H9 (cell line): ENCODE measurements at regions not wholly inside any gene's neighbourhood (a gene's known extent, or its start where the extent isn't known, plus 50 kb on each side); places are given as distances from the start of the nearest gene placed in this dataset.

Experiments used
- DNase-seq: peaks from one replicate; pipeline ENCODE4 v3.0.0-alpha.2; 2017
- H2AFZ ChIP-seq: one replicate; pipeline ENCODE4 v1.6.1; 2013; ENCODE audit warnings: mild to moderate bottlenecking, low read length, control low read depth, moderate library complexity
- H2AK5ac ChIP-seq: 2 replicates; pipeline ENCODE4 v1.6.1; 2013; ENCODE audit warnings: low read length, control low read depth, mixed read lengths; ENCODE audit not compliant: insufficient read length
- H2BK120ac ChIP-seq: one replicate; pipeline ENCODE4 v1.6.1; 2013; ENCODE audit warnings: low read depth, mild to moderate bottlenecking, low read length, control low read depth, inconsistent platforms; ENCODE audit not compliant: poor library complexity, severe bottlenecking
- H2BK12ac ChIP-seq: 2 replicates; pipeline ENCODE4 v1.6.1; 2013; ENCODE audit warnings: low read length, control low read depth, mixed read lengths, low read depth; ENCODE audit not compliant: insufficient read length
- H2BK15ac ChIP-seq: 2 replicates; pipeline ENCODE4 v1.6.1; 2013; ENCODE audit warnings: low read depth, low read length, control low read depth
- H2BK20ac ChIP-seq: one replicate; pipeline ENCODE4 v1.6.1; 2013; ENCODE audit warnings: low read depth, mild to moderate bottlenecking, low read length, control low read depth, inconsistent platforms; ENCODE audit not compliant: poor library complexity, severe bottlenecking
- H2BK5ac ChIP-seq: 2 replicates; pipeline ENCODE4 v1.6.1; 2013; ENCODE audit warnings: low read length, control low read depth, mixed read lengths; ENCODE audit not compliant: insufficient read length
- H3K14ac ChIP-seq: 2 replicates; pipeline ENCODE4 v1.6.1; 2013; ENCODE audit warnings: low read length, control low read depth; ENCODE audit not compliant: insufficient read depth
- H3K18ac ChIP-seq: 2 replicates; pipeline ENCODE4 v1.6.1; 2013; ENCODE audit warnings: low read depth, mild to moderate bottlenecking, mixed read lengths, low read length, control low read depth; ENCODE audit not compliant: insufficient read length
- H3K23ac ChIP-seq: 2 replicates; pipeline ENCODE4 v1.6.1; 2013; ENCODE audit warnings: low read length, control low read depth, mixed read lengths, low read depth; ENCODE audit not compliant: insufficient read length
- H3K23me2 ChIP-seq: 2 replicates; pipeline ENCODE4 v1.6.1; 2013; ENCODE audit warnings: low read depth, mild to moderate bottlenecking, mixed read lengths, low read length, control low read depth; ENCODE audit not compliant: insufficient read length, poor library complexity, severe bottlenecking
- H3K27ac ChIP-seq: 2 replicates; pipeline ENCODE4 v1.5.1; 2013; ENCODE audit warnings: low read length, control low read depth, mixed read lengths, low read depth; ENCODE audit not compliant: insufficient read length
- H3K27me3 ChIP-seq: 2 replicates; pipeline ENCODE4 v1.6.1; 2013; ENCODE audit warnings: low read length, control low read depth, inconsistent platforms; ENCODE audit not compliant: insufficient read depth
- H3K4ac ChIP-seq: 2 replicates; pipeline ENCODE4 v1.6.1; 2013; ENCODE audit warnings: low read depth, mild to moderate bottlenecking, control low read depth, inconsistent platforms, low read length, moderate library complexity
- H3K4me1 ChIP-seq: 2 replicates; pipeline ENCODE4 v1.6.1; 2013; ENCODE audit warnings: low read length, control low read depth, inconsistent platforms; ENCODE audit not compliant: insufficient read depth
- H3K4me2 ChIP-seq: 2 replicates; pipeline ENCODE4 v1.6.1; 2013; ENCODE audit warnings: low read length, control low read depth, mixed read lengths; ENCODE audit not compliant: insufficient read length, insufficient read depth
- H3K56ac ChIP-seq: 2 replicates; pipeline ENCODE4 v1.6.1; 2013; ENCODE audit warnings: low read depth, mild to moderate bottlenecking, mixed read lengths, low read length, control low read depth; ENCODE audit not compliant: insufficient read length
- H3K79me1 ChIP-seq: 2 replicates; pipeline ENCODE4 v1.6.1; 2013; ENCODE audit warnings: low read depth, mild to moderate bottlenecking, moderate library complexity, low read length, control low read depth, inconsistent platforms; ENCODE audit not compliant: insufficient read depth, poor library complexity, severe bottlenecking
- H3K79me2 ChIP-seq: 2 replicates; pipeline ENCODE4 v1.6.1; 2013; ENCODE audit warnings: low read length, control low read depth, inconsistent platforms; ENCODE audit not compliant: insufficient read depth
- H3K9ac ChIP-seq: 2 replicates; pipeline ENCODE4 v1.6.1; 2013; ENCODE audit warnings: low read length, control low read depth, mixed read lengths; ENCODE audit not compliant: insufficient read length; ENCODE audit errors: extremely low read depth
- H3K9me3 ChIP-seq: one replicate; pipeline ENCODE4 v1.6.1; 2013; ENCODE audit warnings: low read depth, low read length, inconsistent platforms; ENCODE audit not compliant: control insufficient read depth
- H3T11ph ChIP-seq: one replicate; pipeline ENCODE4 v1.6.1; 2013; ENCODE audit warnings: mild to moderate bottlenecking, low read length, control low read depth, inconsistent platforms
- H4K20me1 ChIP-seq: one replicate; pipeline ENCODE4 v1.6.1; 2013; ENCODE audit not compliant: control insufficient read depth, insufficient read length, insufficient read depth
- H4K5ac ChIP-seq: 2 replicates; pipeline ENCODE4 v1.6.1; 2013; ENCODE audit warnings: low read depth, mild to moderate bottlenecking, mixed read lengths, low read length, control low read depth; ENCODE audit not compliant: insufficient read length
- H4K8ac ChIP-seq: replicated peaks from 2 replicates; pipeline ENCODE4 v1.6.1; 2013; ENCODE audit warnings: low read length, control low read depth, mixed read lengths, low read depth; ENCODE audit not compliant: insufficient read length
- H4K91ac ChIP-seq: 2 replicates; pipeline ENCODE4 v1.6.1; 2013; ENCODE audit warnings: low read depth, mild to moderate bottlenecking, moderate library complexity, mixed read lengths, low read length, control low read depth; ENCODE audit not compliant: insufficient read length
- H3K27ac Mint-ChIP-seq, 3 experiments: 2 replicates in 2 of 3; 3 replicates in 1 of 3; pipeline ENCODE4 v1.8.0; 2020 to 2021; ENCODE audit warnings: mixed read lengths in 3 of 3, mild to moderate bottlenecking in 1 of 3, moderate library complexity in 1 of 3
- H3K27me3 Mint-ChIP-seq: 2 replicates; pipeline ENCODE4 v1.8.0; 2021; ENCODE audit warnings: low read depth, mild to moderate bottlenecking, moderate library complexity, mixed read lengths
- H3K36me3 Mint-ChIP-seq, 3 experiments: 2 replicates in 2 of 3; 3 replicates in 1 of 3; pipeline ENCODE4 v1.8.0; 2020 to 2021; ENCODE audit warnings: low read depth in 3 of 3, mixed read lengths in 3 of 3; ENCODE audit not compliant: insufficient read depth in 1 of 3
- H3K4me1 Mint-ChIP-seq, 2 experiments: 2 replicates each; pipeline ENCODE4 v1.8.0; 2020; ENCODE audit warnings: mixed read lengths in 2 of 2
- H3K4me3 Mint-ChIP-seq, 2 experiments: 2 replicates in 1 of 2; 3 replicates in 1 of 2; pipeline ENCODE4 v1.8.0; 2020 to 2021; ENCODE audit warnings: mild to moderate bottlenecking in 2 of 2, mixed read lengths in 2 of 2, moderate library complexity in 1 of 2
- H3K9me3 Mint-ChIP-seq, 2 experiments: 2 replicates in 1 of 2; 3 replicates in 1 of 2; pipeline ENCODE4 v1.8.0; 2020; ENCODE audit warnings: mild to moderate bottlenecking in 2 of 2, mixed read lengths in 2 of 2, moderate library complexity in 1 of 2
- CTCF ChIP-seq: fragments of 200-600 bp; sonication (generic); conservative IDR thresholded peaks from 3 replicates; pipeline ENCODE4 v1.8.0; 2021; ENCODE audit warnings: antibody characterized with exemption, mild to moderate bottlenecking
- WGBS: extraction: QIAGEN DNeasy Blood & Tissue Kit; methylation state at CpG from one replicate; pipeline ENCODE4 v1.1.7; 2013; ENCODE audit warnings: missing lambda C conversion rate, low lambda C conversion rate, mixed read lengths; ENCODE audit not compliant: insufficient read length; ENCODE audit errors: extremely low coverage; 5-methylcytosine and 5-hydroxymethylcytosine counted together

- Histone ChIP-seq H3K56ac (no peak overlapping the region), H3K27me3 (no peaks in the 10 kb centered on the region), H3K4me1 (no peaks in the 10 kb centered on the region), H3K9ac (no peak overlapping the region), H2AK5ac (no peak overlapping the region), H4K8ac (no peak overlapping the region), H4K20me1 (no peaks in the 10 kb centered on the region), H3K18ac (no peak overlapping the region), H3K14ac (no peak overlapping the region), H3K23ac (no peak overlapping the region), H3K79me2 (no peaks in the 10 kb centered on the region), H4K91ac (no peak overlapping the region), H3K4ac (no peak overlapping the region), H2BK20ac (no peak overlapping the region), H3K4me2 (no peak overlapping the region), H2BK120ac (no peak overlapping the region), H4K5ac (no peak overlapping the region), H3K9me3 (no peaks in the 10 kb centered on the region), H3K27ac (no peak overlapping the region), H2BK12ac (no peak overlapping the region), H2BK5ac (no peak overlapping the region), H2BK15ac (no peak overlapping the region), H3T11ph (no peak overlapping the region), H3K23me2 (peaks cover 2% of the 10 kb centered on the region), H3K79me1 (no peaks in the 10 kb centered on the region), H2AFZ (no peak overlapping the region)
- DNase-seq, result no peak
- H3K9me3 Mint-ChIP-seq, result no peaks in the 10 kb centered on the region; a peak in 1 of 5 replicates
- peaks cover 2 to 3% of the 10 kb centered on the region in 2 experiments; a peak in 2 of 4 replicates for H3K4me1 Mint-ChIP-seq
- H3K27me3 Mint-ChIP-seq, result peaks cover 2% of the 10 kb centered on the region; the same call in 1 of the 2 replicates
- H3K4me3 Mint-ChIP-seq, result no peak overlapping the region
- WGBS, result no CpG with 5 or more reads among the region's 5 CpGs
- TF ChIP-seq CTCF, result no peak
- no peak overlapping the region for H3K27ac Mint-ChIP-seq
- H3K36me3 Mint-ChIP-seq, result peaks cover 0 to 2% (median 0%) of the 10 kb centered on the region in 3 experiments; a peak in 2 of 7 replicates
Observed at GRCh38 chr10:129099486-129099885, 367.6 kb upstream of the MGMT start.
